Common myeloid progenitor, CD34-positive (primary cell): ENCODE measurements at regions not wholly inside any gene's neighbourhood (a gene's known extent, or its start where the extent isn't known, plus 50 kb on each side); places are given as distances from the start of the nearest gene placed in this dataset.

Experiments used
- CTCF ChIA-PET: fragments of 350-600 bp; sonication (Branson Sonifier 250); formaldehyde crosslinking; loops from one replicate; lab custom pipeline; 2021; ENCODE audit warnings: antibody characterized with exemption; lab: Charles Lee
- POLR2A ChIA-PET: fragments of 350-600 bp; sonication (Branson Sonifier 250); formaldehyde crosslinking; loops from one replicate; lab custom pipeline; 2021; ENCODE audit warnings: antibody characterized with exemption; lab: Charles Lee
- DNase-seq, 3 donors: peaks; one replicate each; pipeline versions ENCODE4 v3.0.0 to v3.0.0-alpha.2; 2013
- H3K27ac ChIP-seq, 2 experiments: 1 replicate in 1 of 2; 2 replicates in 1 of 2; pipeline ENCODE4 v1.7.0; 2013; ENCODE audit warnings: inconsistent platforms in 2 of 2, low read length in 2 of 2, mild to moderate bottlenecking in 2 of 2, low read depth in 1 of 2, moderate library complexity in 1 of 2; ENCODE audit not compliant: severe bottlenecking in 2 of 2, insufficient read depth in 1 of 2, poor library complexity in 1 of 2
- H3K27me3 ChIP-seq, 5 experiments: replicated peaks in 2 of 5; 1 replicate in 3 of 5; 2 replicates in 2 of 5; pipeline versions ENCODE4 v1.6.1 to v1.7.0; 2013; ENCODE audit warnings: low read length in 4 of 5, mild to moderate bottlenecking in 2 of 5, moderate library complexity in 2 of 5, inconsistent platforms in 1 of 5; ENCODE audit not compliant: insufficient read depth in 5 of 5, control insufficient read depth in 4 of 5
- H3K36me3 ChIP-seq, 4 experiments: 1 replicate in 2 of 4; 2 replicates in 2 of 4; pipeline versions ENCODE4 v1.6.1 to v1.7.0; 2013; ENCODE audit warnings: low read length in 3 of 4, control low read depth in 1 of 4, mild to moderate bottlenecking in 1 of 4; ENCODE audit not compliant: control insufficient read depth in 4 of 4, insufficient read depth in 4 of 4
- H3K4me1 ChIP-seq, 4 experiments: 1 replicate in 3 of 4; 2 replicates in 1 of 4; pipeline versions ENCODE4 v1.6.1 to v1.7.1; 2013; ENCODE audit warnings: low read length in 3 of 4, mild to moderate bottlenecking in 3 of 4, control low read depth in 1 of 4, inconsistent platforms in 1 of 4, moderate library complexity in 1 of 4; ENCODE audit not compliant: control insufficient read depth in 4 of 4, insufficient read depth in 4 of 4; ENCODE audit errors: control extremely low read depth in 1 of 4
- H3K4me3 ChIP-seq, 7 experiments: 1 replicate in 4 of 7; 2 replicates in 3 of 7; pipeline versions ENCODE4 v1.5.1 to v1.7.0; 2013; ENCODE audit warnings: mild to moderate bottlenecking in 7 of 7, low read length in 6 of 7, moderate library complexity in 6 of 7, inconsistent platforms in 2 of 7, low read depth in 2 of 7, control low read depth in 1 of 7; ENCODE audit not compliant: insufficient read depth in 4 of 7, control insufficient read depth in 1 of 7; ENCODE audit errors: extremely low read depth in 1 of 7
- H3K9me3 ChIP-seq, 5 experiments: 1 replicate in 4 of 5; 2 replicates in 1 of 5; pipeline versions ENCODE4 v1.6.1 to v1.7.1; 2013; ENCODE audit warnings: low read length in 4 of 5, mild to moderate bottlenecking in 2 of 5, inconsistent platforms in 1 of 5, low read depth in 1 of 5, moderate library complexity in 1 of 5; ENCODE audit not compliant: control insufficient read depth in 4 of 5, insufficient read depth in 2 of 5; ENCODE audit errors: control extremely low read depth in 1 of 5
- WGBS: methylation state at CpG from one replicate; pipeline ENCODE4 v1.1.5; 2013; ENCODE audit not compliant: insufficient coverage; 5-methylcytosine and 5-hydroxymethylcytosine counted together

GRCh38 chr5:31049936-31050704, 143.4 kb upstream of the CDH6 start:
- Histone ChIP-seq H3K27me3 (no peaks in the 10 kb centered on the region), H3K4me3 (no peak overlapping the region), H3K9me3 (no peaks in the 10 kb centered on the region), H3K27ac (no peak overlapping the region), H3K36me3 (no peaks in the 10 kb centered on the region), H3K4me1 (no peaks in the 10 kb centered on the region)
- POLR2A ChIA-PET, result no interaction called here
- WGBS, result 100% methylated on average over 1 of the region's 2 CpGs
- CTCF ChIA-PET, result no interaction called here
- DNase-seq, result no peak

- Histone ChIP-seq H3K36me3 (no peaks in the 10 kb centered on the region), H3K4me1 (no peaks in the 10 kb centered on the region), H3K27me3 (no peaks in the 10 kb centered on the region), H3K27ac (no peak overlapping the region), H3K9me3 (no peaks in the 10 kb centered on the region), H3K4me3 (no peak overlapping the region)
- DNase-seq, result no peak
- ChIA-PET CTCF (no interaction called here), POLR2A (no interaction called here)
- 94% methylated on average over 2 of the region's 3 CpGs for WGBS
Measured at GRCh38 chr5:31049461-31049860, 144.0 kb upstream of the CDH6 start.

GRCh38 chr5:31048282-31049270, 144.9 kb upstream of the CDH6 start:
- DNase-seq, result no peak
- Histone ChIP-seq H3K4me1 (no peaks in the 10 kb centered on the region), H3K9me3 (no peaks in the 10 kb centered on the region), H3K36me3 (no peaks in the 10 kb centered on the region), H3K27ac (no peak overlapping the region), H3K27me3 (no peaks in the 10 kb centered on the region), H3K4me3 (no peak overlapping the region)
- ChIA-PET CTCF (no interaction called here), POLR2A (no interaction called here)
- WGBS, result 85% methylated on average over 4 of the region's 8 CpGs

- CTCF ChIA-PET, result no interaction called here
- no peak for DNase-seq
- no peaks in the 10 kb centered on the region for H3K27me3 ChIP-seq
- H3K4me1 ChIP-seq, result no peaks in the 10 kb centered on the region
- H3K4me3 ChIP-seq, result no peak overlapping the region
- WGBS, result 63% methylated on average over 1 of the region's 2 CpGs
- POLR2A ChIA-PET, result no interaction called here
- H3K36me3 ChIP-seq, result no peaks in the 10 kb centered on the region
- H3K27ac ChIP-seq, result no peak overlapping the region
- H3K9me3 ChIP-seq, result no peaks in the 10 kb centered on the region
Measured at GRCh38 chr5:31047621-31048020, 145.9 kb upstream of the CDH6 start.

- Histone ChIP-seq H3K27me3 (no peaks in the 10 kb centered on the region), H3K4me3 (no peak overlapping the region), H3K9me3 (no peaks in the 10 kb centered on the region), H3K36me3 (no peaks in the 10 kb centered on the region), H3K4me1 (no peaks in the 10 kb centered on the region), H3K27ac (no peak overlapping the region)
- DNase-seq, result no peak
- CTCF ChIA-PET, result no interaction called here
- 55% methylated on average over 3 of the region's 5 CpGs for WGBS
- POLR2A ChIA-PET, result no interaction called here
Measured at GRCh38 chr5:31047007-31047406, 146.5 kb upstream of the CDH6 start.

- CTCF ChIA-PET, result no interaction called here
- POLR2A ChIA-PET, result no interaction called here
- no peak for DNase-seq
- H3K9me3 ChIP-seq, result peaks cover 0 to 3% (median 0%) of the 10 kb centered on the region in 5 experiments
- no peaks in the 10 kb centered on the region for H3K36me3 ChIP-seq
- H3K27me3 ChIP-seq, result no peaks in the 10 kb centered on the region
- H3K4me3 ChIP-seq, result no peak overlapping the region
- no peaks in the 10 kb centered on the region for H3K4me1 ChIP-seq
- H3K27ac ChIP-seq, result no peak overlapping the region
- 96% methylated on average over 3 of the region's 4 CpGs for WGBS
Measured at GRCh38 chr5:31036411-31036810, 157.1 kb upstream of the CDH6 start.

- POLR2A ChIA-PET, result no interaction called here
- Histone ChIP-seq H3K4me3 (no peak overlapping the region), H3K9me3 (no peaks in the 10 kb centered on the region), H3K27me3 (no peaks in the 10 kb centered on the region), H3K36me3 (no peaks in the 10 kb centered on the region), H3K4me1 (no peaks in the 10 kb centered on the region), H3K27ac (no peak overlapping the region)
- DNase-seq, result no peak
- WGBS, result no CpG with 5 or more reads among the region's 1 CpG
- CTCF ChIA-PET, result no interaction called here
Measured at GRCh38 chr5:31033295-31033694, 160.2 kb upstream of the CDH6 start.
